ENCODE measurements at regions not wholly inside any gene's neighbourhood (a gene's known extent, or its start where the extent isn't known, plus 50 kb on each side); places are given as distances from the start of the nearest gene placed in this dataset.

GRCh38 chr6:18795726-18796125, 408.6 kb downstream of the RNF144B start:
- no peak for DNase-seq (ENCODE audit: low spot score)
- no peak for ATAC-seq (ENCODE audit: low read depth)

DNA sequence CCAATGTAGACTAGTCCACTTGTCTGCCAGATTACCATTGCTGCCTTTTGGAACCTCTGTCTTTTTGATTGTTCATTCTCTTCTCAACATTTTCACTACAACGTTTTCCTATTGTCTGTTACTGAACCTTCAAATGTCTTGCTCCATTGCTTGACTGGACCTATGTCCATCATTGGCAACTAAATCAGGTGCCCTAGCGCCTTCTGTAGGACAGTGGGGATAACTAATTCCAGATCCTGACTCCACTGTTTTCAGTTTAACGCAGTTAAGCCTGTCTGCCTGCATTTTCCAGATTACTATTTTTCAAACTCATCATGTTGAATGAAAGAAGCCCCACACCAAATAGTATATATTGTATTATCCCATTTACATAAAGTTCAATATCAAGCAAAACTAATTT, 433.6 kb downstream of the RNF144B start:
- Histone ChIP-seq H3K27me3 (ENCODE audit: insufficient read depth, poor library complexity, severe bottlenecking) (no peaks in the 10 kb centered on the region), H3K9me3 (ENCODE audit: severe bottlenecking) (no peaks in the 10 kb centered on the region), H3K27ac (ENCODE audit: poor library complexity, severe bottlenecking) (no peak overlapping the region), H3K36me3 (ENCODE audit: low read depth) (no peaks in the 10 kb centered on the region), H3K4me3 (ENCODE audit: severe bottlenecking) (no peak overlapping the region), H3K4me1 (ENCODE audit: insufficient read depth, poor library complexity, severe bottlenecking) (no peaks in the 10 kb centered on the region)
- TF ChIP-seq, protein P1, sequence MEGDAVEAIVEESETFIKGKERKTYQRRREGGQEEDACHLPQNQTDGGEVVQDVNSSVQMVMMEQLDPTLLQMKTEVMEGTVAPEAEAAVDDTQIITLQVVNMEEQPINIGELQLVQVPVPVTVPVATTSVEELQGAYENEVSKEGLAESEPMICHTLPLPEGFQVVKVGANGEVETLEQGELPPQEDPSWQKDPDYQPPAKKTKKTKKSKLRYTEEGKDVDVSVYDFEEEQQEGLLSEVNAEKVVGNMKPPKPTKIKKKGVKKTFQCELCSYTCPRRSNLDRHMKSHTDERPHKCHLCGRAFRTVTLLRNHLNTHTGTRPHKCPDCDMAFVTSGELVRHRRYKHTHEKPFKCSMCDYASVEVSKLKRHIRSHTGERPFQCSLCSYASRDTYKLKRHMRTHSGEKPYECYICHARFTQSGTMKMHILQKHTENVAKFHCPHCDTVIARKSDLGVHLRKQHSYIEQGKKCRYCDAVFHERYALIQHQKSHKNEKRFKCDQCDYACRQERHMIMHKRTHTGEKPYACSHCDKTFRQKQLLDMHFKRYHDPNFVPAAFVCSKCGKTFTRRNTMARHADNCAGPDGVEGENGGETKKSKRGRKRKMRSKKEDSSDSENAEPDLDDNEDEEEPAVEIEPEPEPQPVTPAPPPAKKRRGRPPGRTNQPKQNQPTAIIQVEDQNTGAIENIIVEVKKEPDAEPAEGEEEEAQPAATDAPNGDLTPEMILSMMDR (IDR thresholded peaks at IDR 0.05; ENCODE audit: poor library complexity, severe bottlenecking), result no peak
- DNase-seq (ENCODE audit: low spot score) (no peak), ATAC-seq (ENCODE audit: low read depth) (no peak)

More at GRCh38 chr6:18795726-18796125, 408.6 kb downstream of the RNF144B start:
- H3K9me3 ChIP-seq (ENCODE audit: severe bottlenecking), result no peaks in the 10 kb centered on the region
- H3K4me1 ChIP-seq (ENCODE audit: insufficient read depth, poor library complexity, severe bottlenecking), result no peaks in the 10 kb centered on the region
- H3K4me3 ChIP-seq (ENCODE audit: severe bottlenecking), result no peak overlapping the region
- H3K36me3 ChIP-seq (ENCODE audit: low read depth), result no peaks in the 10 kb centered on the region
- TF ChIP-seq, protein P1 (IDR thresholded peaks at IDR 0.05; ENCODE audit: poor library complexity, severe bottlenecking), result no peak
- H3K27me3 ChIP-seq (ENCODE audit: insufficient read depth, poor library complexity, severe bottlenecking), result no peaks in the 10 kb centered on the region
- no peak overlapping the region for H3K27ac ChIP-seq (ENCODE audit: poor library complexity, severe bottlenecking)

DNA sequence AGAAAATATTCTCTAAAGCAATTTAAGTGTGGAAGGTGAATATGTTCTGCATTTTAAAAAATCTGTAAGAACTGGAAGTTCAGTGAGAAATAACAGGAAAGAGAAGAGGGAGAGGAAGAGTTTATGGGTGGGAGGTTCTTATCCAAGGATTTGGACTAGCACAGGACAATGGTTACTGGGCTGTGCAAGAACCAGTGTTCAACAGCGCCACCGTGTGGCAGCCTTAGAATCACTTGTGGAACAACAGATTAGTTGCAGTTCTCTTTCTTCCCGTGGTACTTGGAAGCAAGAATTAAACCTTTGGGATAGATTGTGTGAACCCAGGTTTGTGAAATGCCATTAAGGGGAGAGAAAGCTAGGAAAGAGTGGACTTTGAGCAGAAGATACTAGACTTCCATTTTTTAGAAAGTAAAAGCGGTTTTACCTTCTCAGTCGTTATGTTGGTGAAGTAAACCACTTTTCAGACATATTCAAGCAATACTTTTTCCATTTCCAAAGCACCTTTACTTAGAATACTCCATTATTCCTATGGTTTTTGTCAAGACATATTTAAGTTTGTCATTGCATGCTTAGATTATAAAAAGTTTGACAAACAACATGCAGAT, 436.7 kb downstream of the RNF144B start:
- Histone ChIP-seq H3K27ac (ENCODE audit: poor library complexity, severe bottlenecking) (no peak overlapping the region), H3K9me3 (ENCODE audit: severe bottlenecking) (no peaks in the 10 kb centered on the region)
- DNase-seq (ENCODE audit: low spot score), result no peak

GRCh38 chr6:18829272-18829870, 442.2 kb downstream of the RNF144B start:
- Histone ChIP-seq H3K9me3 (ENCODE audit: severe bottlenecking) (no peaks in the 10 kb centered on the region), H3K27ac (ENCODE audit: poor library complexity, severe bottlenecking) (no peak overlapping the region), H3K4me3 (ENCODE audit: severe bottlenecking) (no peak overlapping the region), H3K27me3 (ENCODE audit: insufficient read depth, poor library complexity, severe bottlenecking) (no peaks in the 10 kb centered on the region), H3K36me3 (ENCODE audit: low read depth) (no peaks in the 10 kb centered on the region), H3K4me1 (ENCODE audit: insufficient read depth, poor library complexity, severe bottlenecking) (no peaks in the 10 kb centered on the region)
- TF ChIP-seq, protein P1 (IDR thresholded peaks at IDR 0.05; ENCODE audit: poor library complexity, severe bottlenecking), result no peak
- ATAC-seq (ENCODE audit: low read depth) (no peak), DNase-seq (ENCODE audit: low spot score) (no peak)

More for the DNA sequence above, 436.7 kb downstream of the RNF144B start:
- H3K27me3 ChIP-seq (ENCODE audit: insufficient read depth, poor library complexity, severe bottlenecking), result no peaks in the 10 kb centered on the region
- H3K4me1 ChIP-seq (ENCODE audit: insufficient read depth, poor library complexity, severe bottlenecking), result no peaks in the 10 kb centered on the region
- no peak overlapping the region for H3K4me3 ChIP-seq (ENCODE audit: severe bottlenecking)
- TF ChIP-seq, protein P1 (IDR thresholded peaks at IDR 0.05; ENCODE audit: poor library complexity, severe bottlenecking), result peak; percentile 43
- ATAC-seq (ENCODE audit: low read depth), result no peak
- H3K36me3 ChIP-seq (ENCODE audit: low read depth), result no peaks in the 10 kb centered on the region

DNA sequence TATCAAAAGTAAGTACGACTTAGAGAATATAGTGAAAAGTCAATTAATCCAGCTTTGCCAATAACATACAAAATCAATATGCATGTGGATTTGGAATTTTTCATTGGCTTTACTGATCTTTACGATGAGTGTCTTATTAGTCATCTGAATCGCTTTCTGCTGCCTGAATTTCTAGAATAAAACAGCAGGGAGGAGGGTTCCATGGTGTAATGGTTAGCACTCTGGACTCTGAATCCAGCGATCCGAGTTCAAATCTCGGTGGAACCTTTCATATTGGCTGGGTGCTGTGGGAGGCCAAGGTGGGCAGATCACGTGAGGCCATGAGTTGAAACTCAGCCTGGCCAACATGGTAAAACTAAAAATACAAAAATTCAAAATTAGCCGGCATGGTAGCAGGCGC, 448.8 kb downstream of the RNF144B start:
- Histone ChIP-seq H3K4me1 (ENCODE audit: insufficient read depth, poor library complexity, severe bottlenecking) (no peaks in the 10 kb centered on the region), H3K27ac (ENCODE audit: poor library complexity, severe bottlenecking) (no peak overlapping the region), H3K36me3 (ENCODE audit: low read depth) (no peaks in the 10 kb centered on the region), H3K4me3 (ENCODE audit: severe bottlenecking) (no peak overlapping the region), H3K27me3 (ENCODE audit: insufficient read depth, poor library complexity, severe bottlenecking) (no peaks in the 10 kb centered on the region), H3K9me3 (ENCODE audit: severe bottlenecking) (no peaks in the 10 kb centered on the region)
- ATAC-seq (ENCODE audit: low read depth), result no peak
- no peak for DNase-seq (ENCODE audit: low spot score)
- TF ChIP-seq, protein P1 (IDR thresholded peaks at IDR 0.05; ENCODE audit: poor library complexity, severe bottlenecking), result no peak

Measured in RWPE2 (cell line).